HCT116 (cell line): ENCODE measurements at regions not wholly inside any gene's neighbourhood (a gene's known extent, or its start where the extent isn't known, plus 50 kb on each side); places are given as distances from the start of the nearest gene placed in this dataset.

ENCODE experiments used
- ATAC-seq: fragments of 200-7000 bp; cut with Tn5 transposase; 2 replicates; pipeline ENCODE4 v1.9.1; 2020; ENCODE audit warnings: mild to moderate bottlenecking, moderate library complexity
- BruUV-seq: library from RNA; stranded (reverse); fragments of 400-500 nt; replicated peaks from 2 replicates; lab custom pipeline; 2021; lab: Mats Ljungman, UMichigan
- CTCF ChIA-PET: fragments of 300-600 bp; sonication (Branson Sonifier 250); formaldehyde crosslinking; loops from one replicate; lab custom pipeline; 2021; ENCODE audit warnings: antibody characterized with exemption; lab: Charles Lee
- POLR2A ChIA-PET: fragments of 300-600, 350-600 bp; sonication (Branson Sonifier 250); formaldehyde crosslinking; loops from one replicate; lab custom pipeline; 2021; ENCODE audit warnings: antibody characterized with exemption; lab: Charles Lee
- RAD21 ChIA-PET, 2 experiments: fragments of 300-600 bp; sonication (Branson Sonifier 250); formaldehyde crosslinking; loops; one replicate each; lab custom pipeline; 2023; ENCODE audit warnings: low total read pairs in 2 of 2; ENCODE audit not compliant: uncharacterized antibody in 2 of 2, unreplicated experiment in 2 of 2, low non-redundant PET in 1 of 2; lab: Charles Lee
- DNase-seq: peaks from one replicate; pipeline ENCODE4 v3.0.0-alpha.2; 2010; ENCODE audit warnings: low read depth, low spot score
- H2AFZ ChIP-seq: fragments of 200-600 bp; shearing (Covaris generic), sonication (generic); 2 replicates; pipeline ENCODE4 v1.6.1; 2017; ENCODE audit warnings: low read depth, mixed run types, mixed read lengths, antibody characterized with exemption, low read length; ENCODE audit not compliant: poor library complexity, severe bottlenecking
- H3K27ac ChIP-seq: 2 replicates; pipeline ENCODE4 v1.5.1; 2012; ENCODE audit warnings: low read depth, low read length
- H3K27me3 ChIP-seq: fragments of 200-600 bp; sonication (generic); 2 replicates; pipeline ENCODE4 v1.6.1; 2016; ENCODE audit warnings: mixed run types, low read length, mixed read lengths; ENCODE audit not compliant: insufficient read depth
- H3K36me3 ChIP-seq, 2 experiments: fragments of 200-500 bp in 1 of 2; fragments of 200-600 bp in 1 of 2; sonication (Bioruptor generic) in 1 of 2; sonication (generic) in 1 of 2; 2 replicates each; pipeline versions ENCODE4 v1.5.1 to v1.6.1; 2014 to 2016; ENCODE audit warnings: low read length in 2 of 2, inconsistent platforms in 1 of 2, mixed read lengths in 1 of 2, mixed run types in 1 of 2; ENCODE audit not compliant: insufficient read depth in 2 of 2, control insufficient read depth in 1 of 2
- H3K4me1 ChIP-seq, 2 experiments: fragments of 200-600 bp in 1 of 2; sonication (generic) in 1 of 2; 2 replicates each; pipeline versions ENCODE4 v1.5.1 to v1.6.1; 2012 to 2017; ENCODE audit warnings: low read length in 2 of 2, inconsistent platforms in 1 of 2, mild to moderate bottlenecking in 1 of 2, mixed read lengths in 1 of 2, mixed run types in 1 of 2, moderate library complexity in 1 of 2; ENCODE audit not compliant: insufficient read depth in 2 of 2, control insufficient read depth in 1 of 2
- H3K4me2 ChIP-seq: fragments of 200-600 bp; sonication (generic); 2 replicates; pipeline ENCODE4 v1.6.1; 2017; ENCODE audit warnings: mixed run types, low read length, mixed read lengths
- H3K4me3 ChIP-seq, 2 experiments: fragments of 200-600 bp in 1 of 2; sonication (generic) in 1 of 2; replicated peaks in 1 of 2; 2 replicates each; pipeline ENCODE4 v1.5.1; 2011 to 2016; ENCODE audit warnings: low read length in 2 of 2, control low read depth in 1 of 2, low read depth in 1 of 2, mild to moderate bottlenecking in 1 of 2, mixed read lengths in 1 of 2, mixed run types in 1 of 2
- H3K79me2 ChIP-seq: fragments of 200-600 bp; sonication (generic); 2 replicates; pipeline ENCODE4 v1.6.1; 2017; ENCODE audit warnings: mild to moderate bottlenecking, mixed run types, low read length, moderate library complexity, mixed read lengths; ENCODE audit not compliant: insufficient read depth
- H3K9ac ChIP-seq: fragments of 200-600 bp; sonication (generic); 2 replicates; pipeline ENCODE4 v1.6.1; 2016; ENCODE audit warnings: low read length, mixed read lengths
- H3K9me2 ChIP-seq: fragments of 200-600 bp; sonication (generic), shearing (Covaris generic); 2 replicates; pipeline ENCODE4 v1.6.1; 2017; ENCODE audit warnings: mixed run types, mild to moderate bottlenecking, moderate library complexity; ENCODE audit not compliant: insufficient read depth
- H3K9me3 ChIP-seq, 2 experiments: fragments of 200-500 bp in 1 of 2; fragments of 200-600 bp in 1 of 2; sonication (Bioruptor generic) in 1 of 2; sonication (generic) in 1 of 2; 2 replicates each; pipeline ENCODE4 v1.6.1; 2014 to 2017; ENCODE audit warnings: low read length in 2 of 2, mixed read lengths in 2 of 2, inconsistent platforms in 1 of 2, low read depth in 1 of 2, mild to moderate bottlenecking in 1 of 2, mixed run types in 1 of 2, moderate library complexity in 1 of 2; ENCODE audit not compliant: control insufficient read depth in 1 of 2, insufficient read depth in 1 of 2
- H4K20me1 ChIP-seq: fragments of 200-600 bp; sonication (generic), shearing (Covaris generic); 2 replicates; pipeline ENCODE4 v1.6.1; 2017; ENCODE audit warnings: mixed run types, mild to moderate bottlenecking, moderate library complexity; ENCODE audit not compliant: insufficient read depth
- CEBPB ChIP-seq: IDR thresholded peaks from 2 replicates; pipeline ENCODE4 v1.6.1; 2012; ENCODE audit warnings: low read depth
- EZH2 ChIP-seq: fragments of 200-600 bp; sonication (generic); IDR thresholded peaks from 2 replicates; pipeline ENCODE4 v1.6.1; 2017; ENCODE audit warnings: antibody characterized with exemption, mixed run types
- FOSL1 ChIP-seq: IDR thresholded peaks from 2 replicates; pipeline ENCODE4 v1.6.1; 2012; ENCODE audit warnings: low read depth
- JUND ChIP-seq: IDR thresholded peaks from 2 replicates; pipeline ENCODE4 v1.6.1; 2012
- MAX ChIP-seq: IDR thresholded peaks from 2 replicates; pipeline ENCODE4 v1.6.1; 2012
- POLR2A ChIP-seq: IDR thresholded peaks from 2 replicates; pipeline ENCODE4 v1.7.0; 2011; ENCODE audit warnings: borderline replicate concordance; ENCODE audit not compliant: insufficient read depth, insufficient read length; ENCODE audit errors: extremely low read depth
- POLR2AphosphoS5 ChIP-seq: IDR thresholded peaks from 2 replicates; pipeline ENCODE4 v1.6.1; 2011; ENCODE audit warnings: mild to moderate bottlenecking, low read depth, low read length, moderate library complexity
- SRF ChIP-seq: IDR thresholded peaks from 2 replicates; pipeline ENCODE4 v1.6.1; 2012; ENCODE audit warnings: low read depth
- YY1 ChIP-seq: IDR thresholded peaks from 2 replicates; pipeline ENCODE4 v1.6.1; 2011; ENCODE audit warnings: low read length, low read depth, moderate library complexity, mild to moderate bottlenecking; ENCODE audit not compliant: insufficient replicate concordance; ENCODE audit errors: extremely low read depth
- intact Hi-C: fragments of 100-400 bp; cut with micrococcal nuclease; formaldehyde crosslinking; loops from 2 replicates; pipeline ENCODE4 v1.10.0; 2022
- TF ChIP-seq, protein P1 (sequence below): IDR thresholded peaks from 2 replicates; pipeline ENCODE4 v1.6.1; 2011; ENCODE audit warnings: mild to moderate bottlenecking, low read length, moderate library complexity; ENCODE audit not compliant: insufficient replicate concordance; ENCODE audit errors: extremely low read depth

DNA sequence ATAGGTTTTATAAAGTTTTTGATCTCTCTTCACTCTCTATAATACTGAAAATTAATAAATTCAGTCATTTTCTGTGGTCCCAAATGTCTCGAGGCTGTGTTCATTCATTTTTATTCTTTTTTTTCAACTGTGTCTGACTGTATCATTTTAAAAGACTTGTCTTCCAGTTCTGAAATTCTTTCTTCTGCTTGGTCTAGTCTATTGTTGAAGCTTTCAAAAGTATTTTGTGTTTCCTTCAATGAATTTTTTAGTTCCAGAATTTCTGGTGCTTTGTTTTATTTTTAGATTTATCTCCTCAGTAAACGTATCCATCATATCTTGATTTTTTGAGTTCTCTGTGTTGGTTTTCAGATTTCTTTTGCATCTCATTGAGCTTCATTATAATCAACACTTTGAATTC lies 161.0 kb upstream of the CHRM3 start:
- Histone ChIP-seq H3K9me2 (no peaks in the 10 kb centered on the region), H3K36me3 (no peaks in the 10 kb centered on the region), H4K20me1 (no peaks in the 10 kb centered on the region), H3K4me1 (no peaks in the 10 kb centered on the region), H3K9ac (no peak overlapping the region), H3K4me3 (no peak overlapping the region), H3K27ac (no peak overlapping the region), H3K27me3 (no peaks in the 10 kb centered on the region), H3K9me3 (peaks cover 9 to 27% of the 10 kb centered on the region in 2 experiments; a peak in 2 of 4 replicates), H2AFZ (no peak overlapping the region), H3K4me2 (no peak overlapping the region), H3K79me2 (no peaks in the 10 kb centered on the region)
- POLR2A ChIA-PET, result no interaction called here
- CTCF ChIA-PET, result no interaction called here
- no peak for ATAC-seq
- RAD21 ChIA-PET, result no interaction called here
- no peak for TF ChIP-seq SRF
- no peak for TF ChIP-seq POLR2A
- TF ChIP-seq YY1, result no peak
- no peak for TF ChIP-seq MAX
- no peak for TF ChIP-seq CEBPB
- TF ChIP-seq FOSL1, result no peak
- TF ChIP-seq EZH2, result no peak
- TF ChIP-seq JUND, result no peak
- no peak for TF ChIP-seq POLR2AphosphoS5
- TF ChIP-seq, protein P1, sequence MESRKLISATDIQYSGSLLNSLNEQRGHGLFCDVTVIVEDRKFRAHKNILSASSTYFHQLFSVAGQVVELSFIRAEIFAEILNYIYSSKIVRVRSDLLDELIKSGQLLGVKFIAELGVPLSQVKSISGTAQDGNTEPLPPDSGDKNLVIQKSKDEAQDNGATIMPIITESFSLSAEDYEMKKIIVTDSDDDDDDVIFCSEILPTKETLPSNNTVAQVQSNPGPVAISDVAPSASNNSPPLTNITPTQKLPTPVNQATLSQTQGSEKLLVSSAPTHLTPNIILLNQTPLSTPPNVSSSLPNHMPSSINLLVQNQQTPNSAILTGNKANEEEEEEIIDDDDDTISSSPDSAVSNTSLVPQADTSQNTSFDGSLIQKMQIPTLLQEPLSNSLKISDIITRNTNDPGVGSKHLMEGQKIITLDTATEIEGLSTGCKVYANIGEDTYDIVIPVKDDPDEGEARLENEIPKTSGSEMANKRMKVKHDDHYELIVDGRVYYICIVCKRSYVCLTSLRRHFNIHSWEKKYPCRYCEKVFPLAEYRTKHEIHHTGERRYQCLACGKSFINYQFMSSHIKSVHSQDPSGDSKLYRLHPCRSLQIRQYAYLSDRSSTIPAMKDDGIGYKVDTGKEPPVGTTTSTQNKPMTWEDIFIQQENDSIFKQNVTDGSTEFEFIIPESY, result no peak
- DNase-seq, result no peak
- intact Hi-C loops, result no loop called here
- no TSS peak for BruUV-seq
